HG03460 (cell line): ENCODE measurements at regions not wholly inside any gene's neighbourhood (a gene's known extent, or its start where the extent isn't known, plus 50 kb on each side); places are given as distances from the start of the nearest gene placed in this dataset.
A peak's percentile ranks its signal among the peaks of the same experiment; 100 is the strongest.
"Not testable (repeated sequence)": the region's sequence is repeated elsewhere in the genome, so short reads cannot be mapped to it uniquely, and the experiment has no call there.

Experiments used
- ATAC-seq: cut with Tn5 transposase; IDR thresholded peaks from one replicate; pipeline ENCODE4 v1.9.1; 2021; ENCODE audit not compliant: unreplicated experiment

DNA sequence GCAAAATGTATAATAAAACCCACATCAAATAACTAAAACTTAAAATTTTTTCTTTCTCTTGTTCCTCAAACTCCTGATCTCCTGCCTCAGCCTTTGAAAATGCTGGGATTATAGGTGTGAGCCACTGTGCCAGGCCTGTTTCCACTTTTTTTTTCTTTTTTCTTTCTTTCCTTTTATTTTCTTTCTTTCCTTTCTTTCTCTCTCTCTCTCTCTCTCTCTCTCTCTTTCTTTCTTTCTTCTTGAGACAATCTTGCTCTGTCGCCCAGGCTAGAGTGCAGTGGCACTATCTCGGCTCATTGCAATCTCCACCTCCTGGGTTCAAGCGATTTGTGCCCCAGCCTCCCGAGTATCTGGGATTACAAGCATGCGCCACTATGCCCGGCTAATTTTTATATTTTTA, 164.6 kb downstream of the OR2B2 start:
- ATAC-seq: no peak

DNA sequence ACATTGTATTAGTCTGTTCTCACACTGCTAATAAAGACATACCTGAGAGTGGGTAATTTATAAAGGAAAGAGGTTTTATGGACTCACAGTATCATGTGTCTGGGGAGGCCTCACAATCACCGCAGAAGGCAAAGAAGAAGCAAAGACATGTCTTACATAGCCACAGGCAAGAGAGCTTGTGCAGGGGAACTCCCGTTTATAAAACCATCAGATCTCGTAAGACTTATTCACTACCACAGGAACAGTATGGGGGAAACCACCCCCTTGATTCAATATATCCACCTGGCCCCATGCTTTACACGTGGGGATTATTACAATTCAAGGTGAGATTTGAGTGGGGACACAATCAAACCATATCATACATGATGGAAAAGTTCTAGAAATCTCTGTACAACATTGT, 165.3 kb downstream of the OR2B2 start:
- not testable (repeated sequence) for ATAC-seq

DNA sequence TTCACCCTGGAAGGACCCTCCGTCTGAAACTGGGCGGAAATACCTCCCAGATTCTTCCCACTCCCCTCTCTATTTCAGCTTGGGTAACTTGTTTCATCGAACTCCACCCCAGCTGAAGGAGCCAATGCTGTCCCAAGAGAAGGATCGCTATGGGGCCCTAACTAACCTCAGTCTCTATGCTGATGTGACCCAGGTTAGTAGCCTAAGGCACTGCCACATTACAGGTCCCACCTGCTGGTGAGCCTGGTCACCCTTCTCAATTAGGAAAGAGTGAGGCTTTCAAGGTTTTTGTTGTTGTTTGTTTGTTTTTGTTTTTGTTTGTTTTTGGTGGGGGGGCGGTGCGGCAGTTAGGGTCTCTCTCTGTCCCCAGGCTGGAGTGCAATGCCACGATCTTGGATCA, 168.4 kb downstream of the OR2B2 start:
- no peak for ATAC-seq

DNA sequence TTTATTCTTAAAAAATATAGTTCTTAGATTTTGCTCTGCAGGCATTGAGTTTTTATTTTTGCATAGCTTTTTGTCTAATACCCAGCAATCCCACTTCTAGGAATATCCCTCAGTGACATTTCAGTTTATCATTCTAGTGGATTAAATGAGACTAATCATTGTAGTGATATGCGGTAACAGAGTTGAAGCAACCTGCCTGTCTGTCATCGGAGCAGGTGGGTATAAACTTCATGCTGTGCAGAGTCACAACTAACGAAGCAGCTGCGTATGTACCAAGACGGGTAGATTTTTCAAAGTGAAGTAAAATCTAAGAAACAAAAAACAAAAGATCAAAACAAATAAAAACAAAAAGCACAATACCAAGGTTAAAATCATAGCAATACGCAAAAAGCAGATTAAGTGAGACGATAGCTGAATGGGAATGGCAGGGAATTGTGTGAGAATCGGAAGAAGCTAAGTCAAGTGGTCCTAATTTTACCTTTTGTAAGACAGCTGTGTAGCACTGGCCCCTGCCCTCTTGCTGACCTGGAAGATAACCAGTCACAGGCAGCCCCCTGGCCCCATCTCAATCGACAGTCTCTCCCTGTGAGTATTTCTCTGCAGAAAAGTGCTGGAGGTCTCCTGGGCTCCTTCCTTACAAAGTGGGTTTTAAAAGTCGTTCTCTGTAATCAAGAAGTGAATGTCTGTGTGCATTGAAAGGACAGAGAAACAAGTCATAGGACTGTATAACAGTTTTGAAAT, 169.2 kb downstream of the OR2B2 start:
- ATAC-seq: no peak

DNA sequence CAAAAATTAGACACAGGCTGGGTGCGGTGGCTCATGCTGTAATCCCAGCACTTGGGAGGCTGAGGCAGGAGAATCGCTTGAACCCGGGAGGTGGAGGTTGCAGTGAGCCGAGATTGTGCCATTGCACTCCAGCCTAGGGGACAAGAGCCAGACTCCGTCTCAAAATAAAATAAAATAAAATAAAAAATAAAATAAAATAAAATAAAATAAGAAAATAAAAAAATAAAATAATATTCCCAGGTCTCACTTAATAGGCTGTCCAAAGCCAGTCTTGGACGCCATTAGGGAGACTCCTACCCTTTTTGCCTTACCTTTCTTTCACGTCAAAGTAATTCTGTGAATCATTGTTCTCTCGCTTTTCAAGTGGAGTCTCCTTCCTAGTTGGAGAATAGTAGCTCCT, 172.3 kb downstream of the OR2B2 start:
- not testable (repeated sequence) for ATAC-seq

DNA sequence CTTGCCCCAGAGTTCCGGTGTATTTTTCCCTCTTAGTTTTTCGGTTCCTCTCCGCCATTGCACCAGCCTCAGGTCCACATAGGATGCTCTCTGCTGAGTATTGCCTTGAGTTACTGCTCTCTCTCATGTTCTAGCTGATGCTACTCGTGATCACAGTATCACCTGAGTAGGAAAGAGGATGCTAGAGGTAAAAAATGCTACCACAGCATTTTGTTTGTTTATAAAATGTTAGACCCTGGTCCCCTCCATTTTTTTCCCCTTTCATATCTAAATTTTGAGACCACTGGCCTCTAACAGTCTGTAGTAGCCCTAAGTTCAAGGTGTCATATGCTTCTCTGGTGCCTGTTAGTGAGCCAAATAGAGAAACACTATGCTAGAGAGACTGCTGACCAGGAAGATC, 175.5 kb downstream of the OR2B2 start:
- no peak for ATAC-seq

DNA sequence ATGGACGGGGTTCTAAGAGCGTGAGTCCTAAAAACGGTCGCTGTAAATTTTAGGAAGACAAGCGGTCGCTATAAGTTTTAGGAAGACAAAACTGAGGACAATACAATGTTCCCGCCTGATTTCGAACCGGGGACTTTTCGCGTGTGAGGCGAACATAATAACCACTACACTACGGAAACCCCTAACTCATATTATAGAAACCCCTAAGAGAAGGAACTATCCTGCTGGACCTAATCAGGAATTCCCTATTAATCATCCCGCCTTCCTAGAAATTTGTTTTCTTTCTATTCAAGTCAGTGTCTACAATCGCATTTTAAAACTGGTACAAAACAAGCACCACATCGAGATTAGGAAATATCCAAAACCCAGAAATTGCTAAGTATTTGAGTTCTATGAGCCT, 183.8 kb downstream of the OR2B2 start:
- no peak for ATAC-seq

DNA sequence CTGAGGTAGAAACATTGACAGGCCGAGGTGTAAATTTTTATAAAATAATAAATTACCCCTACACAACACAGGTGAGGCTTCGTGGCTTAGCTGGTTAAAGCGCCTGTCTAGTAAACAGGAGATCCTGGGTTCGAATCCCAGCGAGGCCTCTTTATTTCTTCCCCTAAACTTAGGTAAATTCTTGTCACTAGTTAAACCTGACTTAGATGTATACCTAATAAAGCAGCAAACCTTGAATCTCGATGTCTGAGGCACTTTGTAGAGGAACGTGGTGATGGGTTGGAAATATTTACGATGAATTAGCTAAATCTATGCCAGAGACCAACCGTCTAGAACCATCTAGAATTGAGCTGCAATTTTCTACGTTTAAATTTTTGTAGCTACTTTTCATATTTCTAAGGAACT, 185.6 kb downstream of the OR2B2 start:
- ATAC-seq: no peak

DNA sequence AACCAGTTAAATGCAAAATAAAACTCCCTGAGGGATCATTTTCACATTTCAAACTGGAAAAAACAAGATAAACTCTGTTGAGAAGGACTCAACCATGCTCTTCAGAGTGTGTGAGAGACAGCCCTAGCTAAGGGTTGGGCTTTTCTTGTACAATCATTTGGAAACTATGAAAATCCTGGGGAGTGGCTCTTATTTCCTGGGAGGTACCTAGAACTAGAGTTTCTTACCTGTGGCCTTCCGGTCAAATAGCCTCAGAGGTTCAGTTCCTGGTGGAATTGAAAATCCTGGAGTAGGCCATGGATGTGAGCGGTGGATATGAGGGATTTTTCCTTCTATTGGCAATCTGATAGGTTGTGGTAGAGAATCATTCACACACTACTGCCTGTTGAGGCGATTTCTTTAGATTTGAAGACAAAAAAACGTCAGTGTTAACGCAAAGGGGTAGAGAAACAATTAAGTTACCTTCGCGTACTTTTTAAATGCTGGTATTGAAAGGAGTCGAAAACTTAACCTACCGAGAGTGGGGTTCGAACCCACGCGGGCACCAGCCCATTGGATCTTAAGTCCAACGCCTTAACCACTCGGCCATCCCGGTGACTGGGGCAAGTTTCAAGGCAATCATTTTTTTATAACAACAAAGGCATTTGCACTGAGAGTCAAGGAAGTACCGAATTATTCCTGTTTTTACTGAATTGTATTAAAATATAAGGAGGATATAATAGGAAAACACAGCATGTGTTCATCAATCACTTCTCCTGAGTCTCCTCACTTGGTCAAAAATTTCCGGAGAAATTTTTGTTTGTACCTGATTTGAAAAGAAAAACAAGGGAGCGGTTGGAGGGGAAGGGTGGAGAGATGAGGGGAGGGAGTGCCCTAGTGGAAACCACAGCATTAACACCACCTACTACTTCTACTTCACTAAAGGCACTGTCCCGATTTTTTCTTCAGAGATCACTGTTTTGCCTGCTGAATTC, 191.3 kb downstream of the OR2B2 start:
- ATAC-seq: no peak

DNA sequence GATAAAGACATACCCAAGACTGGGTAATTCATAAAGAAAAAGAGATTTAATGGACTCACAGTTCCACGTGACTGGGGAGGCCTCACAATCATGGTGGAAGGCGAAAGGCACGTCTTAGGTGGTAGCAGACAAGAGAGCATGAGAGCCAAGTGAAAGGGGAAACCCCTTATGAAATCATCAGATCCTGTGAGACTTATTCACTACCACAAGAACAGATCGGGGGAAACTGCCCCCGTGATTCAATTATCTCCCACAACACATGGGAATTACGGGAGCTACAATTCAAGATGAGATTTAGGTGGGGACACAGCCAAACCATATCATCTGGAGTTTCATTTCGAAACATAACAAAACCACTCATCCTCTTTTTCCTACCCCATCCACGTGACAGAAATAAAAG, 193.2 kb downstream of the OR2B2 start:
- not testable (repeated sequence) for ATAC-seq

DNA sequence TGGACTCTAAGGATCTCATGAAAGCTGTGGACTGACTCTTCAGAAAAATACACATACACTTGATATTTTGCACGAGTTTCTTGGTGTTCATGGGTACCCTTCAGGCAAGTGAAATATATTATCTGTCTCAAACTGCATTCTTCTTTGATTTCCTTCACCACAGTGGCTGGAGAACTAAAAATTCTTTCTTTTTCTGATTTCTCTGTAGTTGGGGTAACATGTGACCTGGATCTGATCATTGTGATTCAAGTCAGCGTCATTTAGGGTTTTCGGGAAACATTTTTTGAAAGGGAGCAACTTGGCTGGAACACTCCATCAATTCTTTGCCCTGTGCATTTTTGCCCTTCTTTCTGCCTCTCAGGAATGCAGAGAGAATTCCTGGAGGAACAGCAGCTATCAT, 205.8 kb downstream of the OR2B2 start:
- ATAC-seq: no peak

DNA sequence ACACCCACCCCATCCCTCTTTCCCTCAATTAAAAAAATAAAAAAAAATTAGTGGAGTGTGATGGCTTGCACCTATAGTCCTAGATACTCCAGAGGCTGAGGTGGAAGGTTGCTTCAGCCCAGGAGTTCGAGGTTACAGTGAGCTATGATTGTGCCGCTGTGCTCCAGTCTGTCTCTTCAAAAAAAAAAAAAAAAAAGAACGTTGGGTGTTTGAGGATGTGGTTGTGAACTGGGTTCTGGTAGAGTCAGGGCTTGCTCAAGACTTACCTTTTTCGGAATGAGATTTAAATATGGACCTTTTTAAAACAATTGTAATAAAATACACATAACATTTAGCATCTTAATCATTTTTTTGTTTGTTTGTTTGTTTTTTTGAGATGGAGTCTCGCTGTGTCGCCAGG, 211.9 kb downstream of the OR2B2 start:
- no peak for ATAC-seq

DNA sequence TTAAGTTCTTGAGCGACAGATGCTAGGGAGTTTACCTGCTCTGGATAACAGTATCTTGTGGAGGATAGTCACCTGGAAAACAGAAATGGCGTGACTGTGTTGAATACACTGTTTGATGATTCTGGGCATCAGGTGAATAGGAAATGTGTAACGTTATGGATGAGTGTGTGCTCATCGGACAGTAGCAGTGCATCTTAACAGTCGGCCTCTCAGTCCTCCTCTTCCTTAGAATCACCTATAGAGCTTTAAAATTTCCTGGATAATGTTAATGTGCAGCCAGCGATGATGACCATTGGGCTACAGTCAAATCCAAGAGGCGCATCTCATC, 217.7 kb downstream of the OR2B2 start:
- no peak for ATAC-seq

DNA sequence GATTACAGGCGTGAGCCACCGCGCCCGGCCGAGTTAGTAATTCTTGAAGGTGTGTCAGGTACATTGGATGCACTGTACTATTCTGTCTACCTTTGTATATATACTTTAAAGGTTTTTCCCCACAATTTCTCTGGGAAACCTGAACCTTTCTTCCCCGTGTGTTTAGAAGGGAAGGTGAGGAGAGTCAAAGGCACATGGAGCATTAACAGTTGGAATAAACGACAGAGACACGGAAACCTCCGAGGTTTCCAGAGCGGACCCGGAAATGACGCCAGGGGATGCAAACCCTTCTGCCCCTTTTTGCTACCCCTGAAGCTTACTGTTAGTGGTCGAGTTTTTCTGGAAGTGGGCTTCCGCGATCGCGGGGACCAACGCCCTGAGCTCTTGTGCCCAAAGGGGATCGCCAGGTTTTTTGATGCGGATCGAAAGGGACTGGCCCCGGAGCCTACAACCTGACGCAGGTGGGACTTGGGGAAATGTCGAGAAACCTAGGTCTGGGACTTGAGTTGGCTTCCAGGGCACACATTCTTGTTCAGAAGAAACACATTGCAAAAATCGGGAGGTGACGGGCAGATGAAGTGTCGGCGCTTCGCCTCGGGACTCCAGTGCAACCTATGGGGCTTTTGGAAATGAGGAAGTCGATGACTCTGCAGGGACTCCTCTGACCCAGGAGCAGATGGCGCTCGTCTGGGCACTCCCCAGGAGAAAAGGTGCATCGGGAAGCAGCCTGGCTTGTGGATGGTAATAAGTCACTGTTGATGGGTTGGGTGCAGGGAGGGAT, 218.2 kb downstream of the OR2B2 start:
- peak; percentile 49 for ATAC-seq

DNA sequence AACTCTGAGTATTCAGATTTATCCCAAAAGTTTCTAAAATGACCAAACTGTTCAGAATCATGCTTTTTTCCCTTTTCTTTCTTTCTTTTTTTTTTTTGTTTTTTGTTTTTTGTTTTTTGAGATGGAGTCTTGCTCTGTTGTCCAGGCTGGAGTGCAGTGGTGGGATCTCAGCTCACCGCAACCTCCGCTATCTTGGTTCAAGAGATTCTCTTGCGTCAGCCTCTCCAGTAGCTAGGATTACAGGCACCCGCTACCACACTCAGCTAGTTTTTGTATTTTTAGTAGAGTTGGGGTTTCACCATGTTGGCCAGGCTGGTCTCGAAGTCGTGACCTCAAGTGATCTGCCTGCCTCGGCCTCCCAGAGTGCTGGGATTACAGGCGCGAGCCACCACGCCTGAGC, 219.2 kb upstream of the ZNF184 start:
- ATAC-seq: not testable (repeated sequence)

DNA sequence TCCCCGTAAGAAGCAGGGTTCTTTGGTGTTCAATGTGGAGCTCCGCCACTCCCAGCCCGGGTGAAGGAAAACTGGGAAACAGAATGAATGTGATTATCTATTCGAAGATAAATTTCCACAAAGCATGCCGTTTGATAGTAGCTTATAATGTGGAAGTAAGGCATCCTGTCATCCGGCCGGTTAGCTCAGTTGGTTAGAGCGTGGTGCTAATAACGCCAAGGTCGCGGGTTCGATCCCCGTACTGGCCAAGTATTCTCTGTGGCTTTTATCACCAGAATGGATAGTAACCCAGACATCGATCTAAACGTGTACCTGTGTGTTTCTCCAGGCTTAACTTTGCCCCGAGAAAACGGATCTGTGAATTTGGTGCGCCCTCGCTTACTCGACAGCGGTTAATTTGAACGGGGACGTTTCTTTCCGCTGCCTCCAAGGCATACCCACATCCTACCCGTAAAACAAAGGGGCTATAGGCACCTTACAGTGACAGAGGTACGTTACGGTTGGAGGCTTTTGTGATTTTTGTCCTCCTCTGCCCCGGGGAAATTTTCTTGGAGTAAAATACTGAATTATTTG, 215.2 kb upstream of the ZNF184 start:
- ATAC-seq: peak; percentile 53

DNA sequence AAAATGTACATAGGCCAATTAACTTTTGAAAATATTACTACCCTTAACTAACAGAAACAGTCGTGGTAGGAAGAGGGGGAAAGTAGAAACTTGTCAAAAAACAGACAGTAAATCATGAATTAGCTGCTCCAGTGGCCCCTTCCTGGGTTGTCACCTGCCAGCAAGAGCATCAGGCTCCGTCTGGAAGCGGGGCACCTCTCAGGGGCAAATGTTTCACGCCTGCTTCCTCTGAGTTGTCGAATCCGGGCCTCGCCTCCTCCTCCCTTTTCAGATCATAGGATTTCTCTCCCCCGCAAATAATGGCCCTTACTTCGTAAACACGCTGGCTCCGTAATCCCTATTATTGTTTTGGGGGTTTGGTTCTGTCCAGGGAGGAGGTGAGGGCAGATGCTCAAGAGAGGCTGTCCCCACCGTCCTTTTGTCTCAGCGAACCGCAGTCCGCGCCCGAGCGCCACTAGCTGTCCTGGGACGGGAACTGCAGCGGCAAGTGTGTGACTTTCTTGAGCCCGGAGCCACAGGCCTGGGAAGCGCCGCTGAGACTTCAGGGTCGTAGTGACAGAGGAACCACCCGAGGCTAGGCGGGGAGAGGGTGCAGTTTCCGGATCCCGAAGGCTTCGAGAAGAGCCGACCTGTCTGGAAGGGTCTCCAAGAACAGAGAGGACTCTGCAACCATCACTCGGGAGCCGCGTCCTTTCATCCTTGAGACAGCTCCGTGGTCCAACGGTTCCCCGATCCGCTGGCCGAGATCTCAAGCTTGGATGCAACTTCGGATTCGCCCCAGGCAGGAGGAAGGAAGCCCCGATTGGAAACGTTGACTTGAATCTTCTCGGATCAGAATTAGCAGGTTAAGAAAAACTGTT, 214.5 kb upstream of the ZNF184 start:
- ATAC-seq: peak; percentile 77

DNA sequence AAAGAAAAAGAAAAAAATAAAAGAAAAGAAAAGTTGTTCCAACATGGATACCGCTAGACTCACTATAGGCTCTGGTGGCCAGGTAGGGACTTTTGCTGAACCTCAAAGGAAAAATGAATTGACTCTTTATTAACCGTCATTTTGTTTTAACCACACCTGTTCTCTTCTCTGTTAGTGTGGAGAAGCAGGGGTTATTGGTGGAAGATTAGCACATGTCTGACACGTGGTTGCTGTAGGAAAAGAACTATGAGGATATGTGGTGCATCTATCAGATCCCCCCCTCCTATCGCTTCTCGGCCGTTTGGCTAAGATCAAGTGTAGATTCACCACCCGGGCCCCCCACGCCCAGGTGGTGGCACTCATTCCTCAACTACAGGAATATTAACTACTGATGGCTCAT, 212.4 kb upstream of the ZNF184 start:
- ATAC-seq: no peak

DNA sequence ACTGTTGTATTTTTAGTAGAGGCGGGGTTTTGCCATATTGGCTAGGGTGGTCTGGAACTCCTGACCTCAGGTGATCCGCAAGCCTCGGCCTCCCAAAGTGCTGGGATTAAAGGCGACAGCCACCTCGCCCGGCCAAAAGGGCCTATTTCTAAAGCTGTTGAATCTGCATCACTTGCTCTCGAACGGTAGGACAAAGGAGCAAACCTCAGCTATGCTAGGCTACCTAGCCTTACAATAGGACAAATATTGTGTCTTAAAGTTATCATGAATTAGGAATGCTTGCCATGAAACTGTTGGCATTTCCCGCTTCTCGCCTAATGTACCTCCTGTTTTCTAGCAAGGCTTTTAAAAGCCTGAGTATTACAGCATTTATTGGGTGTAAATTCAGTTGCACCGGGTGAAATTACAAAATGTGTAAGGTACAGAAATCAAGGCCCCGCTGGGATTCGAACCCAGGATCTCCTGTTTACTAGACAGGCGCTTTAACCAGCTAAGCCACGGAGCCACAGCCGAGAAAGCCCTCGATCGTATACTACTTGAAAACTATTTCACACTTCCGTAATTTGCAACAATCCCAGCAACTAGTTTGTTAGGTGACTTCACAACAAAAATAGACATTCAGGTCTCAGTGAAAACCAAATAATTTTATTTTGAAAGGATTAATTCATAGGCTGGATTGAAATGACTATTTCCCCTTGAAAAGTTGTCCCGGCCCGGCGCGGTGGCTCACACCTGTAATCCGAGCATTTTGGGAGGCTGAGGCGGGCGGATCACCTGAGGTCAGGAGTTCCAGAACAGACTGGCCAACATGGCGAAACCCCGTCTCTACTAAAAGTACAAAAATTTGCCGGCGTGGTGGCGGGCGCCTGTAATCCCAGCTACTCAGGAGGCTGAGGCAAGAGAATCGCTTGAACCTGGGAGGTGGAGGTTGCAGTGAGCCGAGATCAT, 211.6 kb upstream of the ZNF184 start:
- ATAC-seq: no peak
